Right lobe of liver (tissue), 6 donors: ENCODE measurements at regions not wholly inside any gene's neighbourhood (a gene's known extent, or its start where the extent isn't known, plus 50 kb on each side); places are given as distances from the start of the nearest gene placed in this dataset.

ENCODE experiments used
- ATAC-seq, 4 donors: fragments of 200-7000 bp; cut with Tn5 transposase; one replicate each; pipeline ENCODE4 v1.9.1; 2020; ENCODE audit warnings: mild to moderate bottlenecking in 4 of 4, moderate library complexity in 4 of 4
- DNase-seq, 3 donors: peaks; one replicate each; pipeline ENCODE4 v3.0.0-alpha.2; 2020
- H3K27ac ChIP-seq, 3 donors: fragments of 200-600 bp; one replicate each; pipeline ENCODE4 v1.8.0; 2022
- H3K27me3 ChIP-seq, 2 donors: fragments of 200-600 bp; one replicate each; pipeline ENCODE4 v1.8.0; 2022
- H3K36me3 ChIP-seq, 4 donors: fragments of 200-600 bp; sonication (generic) in 1 of 4; one replicate each; pipeline versions ENCODE4 v1.5.1 to v1.8.0; 2017 to 2022; ENCODE audit warnings: control low read depth in 1 of 4
- H3K4me1 ChIP-seq, 4 donors: fragments of 200-600 bp; sonication (generic) in 1 of 4; one replicate each; pipeline versions ENCODE4 v1.5.1 to v1.8.0; 2017 to 2022; ENCODE audit warnings: control low read depth in 1 of 4
- H3K4me3 ChIP-seq, 3 donors: fragments of 200-600 bp; one replicate each; pipeline ENCODE4 v1.8.0; 2022
- H3K9me3 ChIP-seq, 4 donors: fragments of 200-600 bp; sonication (generic) in 1 of 4; one replicate each; pipeline versions ENCODE4 v1.5.1 to v1.8.0; 2017 to 2022; ENCODE audit warnings: control low read depth in 1 of 4
- CTCF ChIP-seq, 4 donors: fragments of 200-600 bp in 3 of 4; fragments of 450-650 bp in 1 of 4; IDR thresholded peaks; one replicate each; pipeline versions ENCODE4 v1.5.1 to v1.8.0; 2016 to 2022; ENCODE audit warnings: antibody characterized with exemption in 4 of 4, mild to moderate bottlenecking in 2 of 4
- POLR2A ChIP-seq: fragments of 450-650 bp; IDR thresholded peaks from one replicate; pipeline ENCODE4 v1.6.1; 2017; ENCODE audit warnings: antibody characterized with exemption, mild to moderate bottlenecking
- WGBS: methylation state at CpG from one replicate; pipeline ENCODE4 v1.1.6; 2018; ENCODE audit warnings: low coverage, low lambda C conversion rate; ENCODE audit not compliant: insufficient coverage; ENCODE audit errors: missing lambda C conversion rate; 5-methylcytosine and 5-hydroxymethylcytosine counted together
- intact Hi-C, 2 donors: fragments of 100-400 bp; cut with DNase I; formaldehyde crosslinking; loops; one replicate each; pipeline versions ENCODE4 v1.11.2 to v1.14.1; 2022
- donor health status: DM: no; HTN: yes; CAD: no.
- donor health status: DM: no; HTN: no; CAD: no.
- donor health status: DM: no; HTN: no; CAD: no.
- donor health status: DM: no; HTN: yes; CAD: no.
- donor health status: DM: no; HTN: yes; CAD: no.

- Histone ChIP-seq H3K27ac (no peak overlapping the region), H3K4me1 (no peaks in the 10 kb centered on the region), H3K36me3 (no peaks in the 10 kb centered on the region), H3K4me3 (no peak overlapping the region), H3K27me3 (no peaks in the 10 kb centered on the region), H3K9me3 (no peaks in the 10 kb centered on the region)
- WGBS: 51% methylated on average over 6 of the region's 8 CpGs
- DNase-seq (no peak), ATAC-seq (no peak)
- intact Hi-C loops: no loop called here
- TF ChIP-seq POLR2A (no peak), CTCF (IDR thresholded peaks at IDR 0.05) (no peak)
Observed at GRCh38 chr5:58156973-58157701, 302.7 kb downstream of the PLK2 start.

DNA sequence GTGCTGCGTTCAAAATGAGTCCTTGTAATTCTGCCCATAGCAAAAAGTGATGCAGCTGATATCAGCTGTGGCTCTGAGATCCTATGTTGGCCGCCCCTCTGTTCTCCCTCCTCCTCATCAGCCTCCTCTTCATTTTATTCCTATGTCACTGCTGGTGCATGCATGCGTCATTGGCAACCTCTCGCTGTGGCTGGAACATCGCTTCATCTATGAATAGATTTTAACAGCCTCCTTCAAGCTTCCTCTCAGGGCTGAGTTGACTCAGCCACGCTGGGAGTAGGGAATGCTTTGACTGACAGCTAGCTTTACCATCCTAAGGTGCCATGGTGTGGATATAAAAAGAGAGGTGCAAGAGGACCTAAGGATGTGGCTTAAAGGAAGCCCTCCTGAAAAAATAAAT is 303.5 kb downstream of the PLK2 start:
- DNase-seq: no peak
- 67% methylated on average over 6 of the region's 6 CpGs for WGBS
- intact Hi-C loops: no loop called here
- H3K9me3 ChIP-seq: no peaks in the 10 kb centered on the region
- TF ChIP-seq POLR2A: no peak
- no peak for TF ChIP-seq CTCF (IDR thresholded peaks at IDR 0.05)
- H3K27ac ChIP-seq: no peak overlapping the region
- ATAC-seq: no peak
- no peaks in the 10 kb centered on the region for H3K36me3 ChIP-seq
- no peak overlapping the region for H3K4me3 ChIP-seq
- no peaks in the 10 kb centered on the region for H3K4me1 ChIP-seq
- H3K27me3 ChIP-seq: no peaks in the 10 kb centered on the region

DNA sequence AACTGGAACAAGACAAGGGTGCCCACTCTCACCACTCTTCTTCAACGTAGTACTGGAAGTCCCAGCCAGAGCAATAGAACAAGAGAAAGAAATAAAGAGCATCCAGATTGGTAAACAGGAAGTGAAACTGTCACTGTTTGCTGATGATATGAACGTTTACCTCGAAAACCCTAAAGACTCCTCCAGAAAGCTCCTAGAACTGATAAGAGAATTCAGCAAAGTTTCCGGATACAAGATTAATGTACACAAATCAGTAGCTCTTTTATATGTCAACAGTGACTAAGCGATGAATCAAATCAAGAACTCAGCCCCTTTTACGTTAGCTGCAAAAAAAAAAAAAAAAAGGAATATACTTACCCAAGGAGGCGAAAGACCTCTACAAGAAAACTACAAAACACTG is 306.6 kb downstream of the PLK2 start:
- Histone ChIP-seq H3K9me3 (no peaks in the 10 kb centered on the region), H3K27ac (no peak overlapping the region), H3K4me1 (no peaks in the 10 kb centered on the region), H3K36me3 (no peaks in the 10 kb centered on the region), H3K4me3 (no peak overlapping the region), H3K27me3 (no peaks in the 10 kb centered on the region)
- DNase-seq (no peak), ATAC-seq (no peak)
- intact Hi-C loops: no loop called here
- 52% methylated on average over 7 of the region's 7 CpGs for WGBS
- TF ChIP-seq POLR2A (no peak), CTCF (IDR thresholded peaks at IDR 0.05) (no peak)

DNA sequence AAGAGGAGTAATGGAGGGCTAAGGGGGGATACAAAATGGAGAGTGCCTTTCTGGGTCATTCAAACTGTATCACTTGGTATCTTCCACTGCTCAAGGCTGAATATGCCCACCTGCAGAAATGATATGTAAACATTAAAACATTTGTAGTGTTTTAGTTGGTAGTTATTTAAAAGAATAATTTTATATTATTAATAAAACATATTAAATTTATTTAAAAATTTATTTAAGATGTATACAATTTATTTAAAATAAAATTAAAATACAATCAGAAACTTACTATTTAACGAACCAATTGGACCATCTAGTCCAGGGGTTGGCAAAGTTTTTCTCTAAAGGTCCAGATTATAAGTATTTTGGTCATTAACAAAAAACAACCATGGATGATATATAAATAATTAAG is 308.5 kb downstream of the PLK2 start:
- no peaks in the 10 kb centered on the region for H3K4me1 ChIP-seq
- H3K4me3 ChIP-seq: no peak overlapping the region
- ATAC-seq (no peak), DNase-seq (no peak)
- no peaks in the 10 kb centered on the region for H3K27me3 ChIP-seq
- no peak overlapping the region for H3K27ac ChIP-seq
- no peaks in the 10 kb centered on the region for H3K36me3 ChIP-seq
- H3K9me3 ChIP-seq: no peaks in the 10 kb centered on the region
- intact Hi-C loops: no loop called here
- WGBS: 52% methylated on average over 1 of the region's 1 CpG
- TF ChIP-seq CTCF (IDR thresholded peaks at IDR 0.05): no peak
- no peak for TF ChIP-seq POLR2A

DNA sequence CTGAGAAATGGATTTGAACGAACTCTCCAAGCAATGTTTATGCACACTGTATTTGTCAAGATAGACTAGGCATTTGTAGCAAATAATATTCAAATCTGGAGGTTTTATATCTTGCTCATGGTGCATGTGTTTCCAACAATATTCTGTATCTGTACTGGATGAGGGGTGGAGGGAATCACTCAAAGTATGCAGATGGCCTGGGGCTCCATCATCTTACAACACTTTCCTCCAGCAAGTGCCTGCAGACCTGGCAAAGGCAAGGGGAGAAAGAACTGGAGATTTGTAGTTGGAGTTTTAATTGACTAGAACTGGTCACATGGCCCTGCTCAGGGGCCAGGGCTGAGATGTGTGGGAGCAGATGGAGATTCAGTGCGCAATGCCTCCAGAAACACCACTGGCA is 309.0 kb downstream of the PLK2 start:
- Histone ChIP-seq H3K9me3 (no peaks in the 10 kb centered on the region), H3K27ac (no peak overlapping the region), H3K27me3 (no peaks in the 10 kb centered on the region), H3K4me3 (no peak overlapping the region), H3K36me3 (no peaks in the 10 kb centered on the region), H3K4me1 (no peaks in the 10 kb centered on the region)
- 79% methylated on average over 2 of the region's 2 CpGs for WGBS
- ATAC-seq (no peak), DNase-seq (no peak)
- no peak for TF ChIP-seq CTCF (IDR thresholded peaks at IDR 0.05)
- no peak for TF ChIP-seq POLR2A
- intact Hi-C loops: no loop called here
